NCI-H187 treated with DMSO at 0.1 percent for 48 hours (cell line): ENCODE measurements at regions not wholly inside any gene's neighbourhood (a gene's known extent, or its start where the extent isn't known, plus 50 kb on each side); places are given as distances from the start of the nearest gene placed in this dataset.
A peak's percentile ranks its signal among the peaks of the same experiment; 100 is the strongest.
"Not testable (repeated sequence)": the region's sequence is repeated elsewhere in the genome, so short reads cannot be mapped to it uniquely, and the experiment has no call there.

ENCODE experiments used
- DNase-seq: peaks from one replicate; lab custom pipeline; 2025; lab: John Stamatoyannopoulos, UW

- DNase-seq: no peak
Observed at GRCh38 chr10:3932597-3933375, 147.8 kb upstream of the KLF6 start.

- DNase-seq: no peak
Observed at GRCh38 chr10:3931901-3932300, 146.9 kb upstream of the KLF6 start.

GRCh38 chr10:3931224-3931623, 146.2 kb upstream of the KLF6 start:
- no peak for DNase-seq

GRCh38 chr10:3928569-3928968, 143.6 kb upstream of the KLF6 start:
- DNase-seq: no peak

GRCh38 chr10:3928078-3928477, 143.1 kb upstream of the KLF6 start:
- DNase-seq: no peak

GRCh38 chr10:3926675-3927525, 141.9 kb upstream of the KLF6 start:
- DNase-seq: no peak

- peak; percentile 68 for DNase-seq
Observed at GRCh38 chr10:3926258-3926657, 141.2 kb upstream of the KLF6 start.

- DNase-seq: no peak
Observed at GRCh38 chr10:3925184-3925583, 140.2 kb upstream of the KLF6 start.

GRCh38 chr10:3924344-3924743, 139.3 kb upstream of the KLF6 start:
- no peak for DNase-seq

GRCh38 chr10:3923033-3923432, 138.0 kb upstream of the KLF6 start:
- DNase-seq: no peak

GRCh38 chr10:3919709-3920308, 134.8 kb upstream of the KLF6 start:
- no peak for DNase-seq

GRCh38 chr10:3917392-3917791, 132.4 kb upstream of the KLF6 start:
- not testable (repeated sequence) for DNase-seq

- no peak for DNase-seq
Observed at GRCh38 chr10:3914733-3915132, 129.7 kb upstream of the KLF6 start.

- no peak for DNase-seq
Observed at GRCh38 chr10:3911713-3912442, 126.9 kb upstream of the KLF6 start.

GRCh38 chr10:3911241-3911640, 126.2 kb upstream of the KLF6 start:
- DNase-seq: no peak

GRCh38 chr10:3909339-3909738, 124.3 kb upstream of the KLF6 start:
- no peak for DNase-seq

GRCh38 chr10:3908183-3908582, 123.2 kb upstream of the KLF6 start:
- no peak for DNase-seq

GRCh38 chr10:3907514-3907913, 122.5 kb upstream of the KLF6 start:
- DNase-seq: no peak

- no peak for DNase-seq
Observed at GRCh38 chr10:3906511-3907111, 121.6 kb upstream of the KLF6 start.

- no peak for DNase-seq
Observed at GRCh38 chr10:3904419-3904960, 119.5 kb upstream of the KLF6 start.

GRCh38 chr10:3902809-3903410, 117.9 kb upstream of the KLF6 start:
- DNase-seq: no peak
